ENCODE measurements at regions not wholly inside any gene's neighbourhood (a gene's known extent, or its start where the extent isn't known, plus 50 kb on each side); places are given as distances from the start of the nearest gene placed in this dataset.

GRCh38 chr22:49464037-49464436 is 363.6 kb downstream of the BRD1 start:
- no peaks in the 10 kb centered on the region for H3K9me1 ChIP-seq (ENCODE audit: insufficient read depth, low read length)
- 67% methylated on average over 3 of the region's 6 CpGs; no CpG with 5 or more reads in 1 of the 2 experiments for WGBS, 2 experiments (ENCODE audit: extremely low coverage in 2 of 2, insufficient read length in 1 of 2)
- no peak overlapping the region for H3K4me3 ChIP-seq (ENCODE audit: insufficient read depth, low read depth, low read length)
- H2AK9ac ChIP-seq (replicated peaks; ENCODE audit: low read depth, low read length, poor library complexity), result no peak overlapping the region
- intact Hi-C loops (cut with micrococcal nuclease), result no loop called here
- no peak overlapping the region for H3K4ac ChIP-seq (ENCODE audit: low read depth, low read length)
- dilution Hi-C loops (cut with HindIII; ENCODE audit: low sequenced_read_pairs, unreplicated experiment), result no loop called here
- no peak overlapping the region for H4K8ac ChIP-seq (ENCODE audit: low read depth in 2 of 2, low read length in 2 of 2)
- no peak overlapping the region for H3K14ac ChIP-seq (replicated peaks; ENCODE audit: low read depth, low read length)
- peaks cover 54% of the 10 kb centered on the region for H3K9me3 ChIP-seq (ENCODE audit: control insufficient read depth, insufficient read depth, low read length)
- no peaks in the 10 kb centered on the region for H3K79me1 ChIP-seq (ENCODE audit: low read depth in 1 of 2, low read length in 2 of 2)
- ChIA-PET CTCF (no interaction called here), POLR2A (ENCODE audit: unreplicated experiment) (no interaction called here)
- no peak for ATAC-seq (ENCODE audit: low read depth)
- H2AK5ac ChIP-seq (ENCODE audit: low read depth, low read length), result no peak overlapping the region
- in situ Hi-C loops (cut with MboI; ENCODE audit: low sequenced_read_pairs), result no loop called here
- no peak overlapping the region for H3K23ac ChIP-seq (ENCODE audit: low read depth, low read length)
- H3K9ac ChIP-seq (ENCODE audit: low read depth, low read length), result no peak overlapping the region
- H4K91ac ChIP-seq (ENCODE audit: insufficient read depth, low read depth, low read length), result no peak overlapping the region
- no peak overlapping the region for H2BK5ac ChIP-seq (ENCODE audit: low read depth, low read length, poor library complexity, severe bottlenecking)
- H4K5ac ChIP-seq (ENCODE audit: low read depth, low read length), result no peak overlapping the region
- H3K36me3 ChIP-seq (ENCODE audit: control insufficient read depth, insufficient read depth, low read length), result no peaks in the 10 kb centered on the region
- no peak overlapping the region for H3K56ac ChIP-seq (ENCODE audit: extremely low read depth, insufficient read depth, low read length)
- no peak for TF ChIP-seq MXI1 (IDR thresholded peaks at IDR 0.05; ENCODE audit: borderline replicate concordance, low read depth, low read length)
- TF ChIP-seq NFE2L2 (IDR thresholded peaks at IDR 0.05; ENCODE audit: low read depth, low read length), result no peak
- TF ChIP-seq RFX5 (IDR thresholded peaks at IDR 0.05; ENCODE audit: low read depth, low read length), result no peak
- TF ChIP-seq CEBPB (IDR thresholded peaks at IDR 0.05; ENCODE audit: low read depth, low read length), result no peak
- no peak for TF ChIP-seq RAD21 (IDR thresholded peaks at IDR 0.05; ENCODE audit: low read length)
- TF ChIP-seq POLR2A (IDR thresholded peaks at IDR 0.05; ENCODE audit: low read depth, low read length), result no peak
- TF ChIP-seq USF2 (IDR thresholded peaks at IDR 0.05; ENCODE audit: low read depth, low read length), result no peak
- no peak for TF ChIP-seq CTCF (conservative IDR thresholded peaks at IDR 0.05; ENCODE audit: low read depth, low read length)
- no peak for TF ChIP-seq BHLHE40 (IDR thresholded peaks at IDR 0.05; ENCODE audit: low read depth, low read length)
- TF ChIP-seq SMC3 (IDR thresholded peaks at IDR 0.05; ENCODE audit: low read depth, low read length), result no peak
- no peak for TF ChIP-seq MAZ (IDR thresholded peaks at IDR 0.05; ENCODE audit: borderline replicate concordance, low read depth, low read length)
- no peak for TF ChIP-seq MAFK (IDR thresholded peaks at IDR 0.05; ENCODE audit: low read depth, low read length)
- no peak for TF ChIP-seq FOS (IDR thresholded peaks at IDR 0.05; ENCODE audit: low read depth, low read length)
- TF ChIP-seq CHD1 (IDR thresholded peaks at IDR 0.05; ENCODE audit: low read depth, low read length), result no peak
- TF ChIP-seq RCOR1 (IDR thresholded peaks at IDR 0.05; ENCODE audit: insufficient replicate concordance, low read length), result no peak
- TF ChIP-seq ELK1 (IDR thresholded peaks at IDR 0.05; ENCODE audit: borderline replicate concordance, low read depth, low read length), result no peak
- H2BK20ac ChIP-seq (ENCODE audit: low read depth, low read length), result no peak overlapping the region
- H4K20me1 ChIP-seq (ENCODE audit: insufficient read depth, low read length), result no peaks in the 10 kb centered on the region
- H3K18ac ChIP-seq (ENCODE audit: low read depth, low read length), result no peak overlapping the region
- no peak for DNase-seq
- H2BK15ac ChIP-seq (ENCODE audit: low read depth, low read length), result no peak overlapping the region
- H3K4me1 ChIP-seq (ENCODE audit: control insufficient read depth, insufficient read depth, low read length), result no peaks in the 10 kb centered on the region
- no peak overlapping the region for H3K27ac ChIP-seq (ENCODE audit: insufficient read depth, low read length)
- no peak overlapping the region for H2AFZ ChIP-seq (replicated peaks; ENCODE audit: low read length, poor library complexity)
- BruUV-seq (replicated peaks), result no TSS peak
- no peak overlapping the region for H2BK120ac ChIP-seq (ENCODE audit: low read depth, low read length)
- no peak overlapping the region for H3K4me2 ChIP-seq (ENCODE audit: low read depth, low read length)
- no peaks in the 10 kb centered on the region for H3K27me3 ChIP-seq (ENCODE audit: control insufficient read depth, insufficient read depth, low read length)

Measured in IMR-90 (cell line).